ENCODE measurements at regions not wholly inside any gene's neighbourhood (a gene's known extent, or its start where the extent isn't known, plus 50 kb on each side); places are given as distances from the start of the nearest gene placed in this dataset.
"Not testable (repeated sequence)": the region's sequence is repeated elsewhere in the genome, so short reads cannot be mapped to it uniquely, and the experiment has no call there.

DNA sequence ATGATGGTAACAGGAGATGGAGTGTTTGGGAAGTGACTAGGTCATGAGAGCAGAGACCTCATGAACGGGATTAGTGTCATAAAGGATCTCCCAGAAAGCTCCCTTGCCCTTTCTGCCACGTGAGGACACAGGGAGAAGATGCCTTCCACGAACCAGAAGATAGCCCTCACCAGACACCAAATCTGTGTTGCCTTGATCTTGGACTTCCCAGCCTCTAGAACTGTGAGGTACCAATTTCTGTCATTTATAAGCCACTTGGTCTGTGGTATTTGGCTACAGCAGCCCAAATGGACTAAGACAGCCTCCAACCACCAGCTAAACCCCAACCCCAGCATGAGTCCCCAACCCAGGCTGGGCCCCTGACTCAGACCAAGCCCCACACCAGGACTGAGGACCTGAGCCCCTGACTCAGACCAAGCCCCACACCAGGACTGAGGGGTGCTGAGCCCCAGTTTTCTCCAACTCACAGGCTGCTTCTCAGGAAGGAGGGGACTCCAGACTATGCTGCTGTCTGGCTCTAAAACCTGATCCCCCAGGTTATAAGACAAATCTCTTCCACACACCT, 54.1 kb downstream of the PTPRS start:
- in situ Hi-C loops (cut with MboI; ENCODE audit: low pct_ligation_motif_present in 1 of 4, low pct_unique_long_range_greater_than_20kb in 1 of 4, low sequenced_read_pairs in 3 of 4), result no loop called here
- peaks cover 0 to 30% (median 9%) of the 10 kb centered on the region in 4 donors for H3K4me1 ChIP-seq
- H3K4me3 ChIP-seq, result no peak overlapping the region
- H3K9me3 ChIP-seq, result no peaks in the 10 kb centered on the region
- no peak for TF ChIP-seq POLR2A (IDR thresholded peaks at IDR 0.05)
- no peak for TF ChIP-seq EP300 (IDR thresholded peaks at IDR 0.05; ENCODE audit: low read depth)
- no peak for TF ChIP-seq CTCF (IDR thresholded peaks at IDR 0.05)
- no peak for TF ChIP-seq POLR2AphosphoS5 (IDR thresholded peaks at IDR 0.05)
- no peaks in the 10 kb centered on the region for H3K36me3 ChIP-seq
- 75% methylated on average over 3 of the region's 3 CpGs; no CpG with 5 or more reads in 1 of the 2 donors for WGBS, 2 donors (ENCODE audit: low coverage in 1 of 2)
- intact Hi-C loops (cut with DNase I; ENCODE audit: low total_unique reads), result no loop called here
- DNase-seq, result no peak
- no peak overlapping the region for H3K27ac ChIP-seq
- H3K27me3 ChIP-seq, result peaks cover 3% of the 10 kb centered on the region

- no peaks in the 10 kb centered on the region for H3K36me3 ChIP-seq
- 62 to 91% methylated on average over 3 to 15 of the region's 15 CpGs for WGBS, 2 donors (ENCODE audit: low coverage in 1 of 2)
- H3K27me3 ChIP-seq, result no peaks in the 10 kb centered on the region
- no peak for TF ChIP-seq POLR2A (IDR thresholded peaks at IDR 0.05)
- no peak for TF ChIP-seq EP300 (IDR thresholded peaks at IDR 0.05; ENCODE audit: low read depth)
- intact Hi-C loops (cut with DNase I; ENCODE audit: low total_unique reads), result no loop called here
- in situ Hi-C loops (cut with MboI; ENCODE audit: low pct_ligation_motif_present in 1 of 4, low pct_unique_long_range_greater_than_20kb in 1 of 4, low sequenced_read_pairs in 3 of 4), result no loop called here
- peaks cover 0 to 26% (median 3%) of the 10 kb centered on the region in 4 donors for H3K4me1 ChIP-seq
- DNase-seq, result no peak
- no peak overlapping the region for H3K4me3 ChIP-seq
- H3K9me3 ChIP-seq, result no peaks in the 10 kb centered on the region
- no peak overlapping the region for H3K27ac ChIP-seq
Measured at GRCh38 chr19:5285955-5286354, 54.7 kb downstream of the PTPRS start.

- intact Hi-C loops (cut with DNase I; ENCODE audit: low total_unique reads) (no loop called here), in situ Hi-C loops (cut with MboI; ENCODE audit: low pct_ligation_motif_present in 1 of 4, low pct_unique_long_range_greater_than_20kb in 1 of 4, low sequenced_read_pairs in 3 of 4) (no loop called here)
- Histone ChIP-seq H3K9me3 (no peaks in the 10 kb centered on the region), H3K4me3 (no peak overlapping the region), H3K27ac (no peak overlapping the region), H3K4me1 (peaks cover 0 to 20% (median 0%) of the 10 kb centered on the region in 4 donors), H3K27me3 (no peaks in the 10 kb centered on the region), H3K36me3 (no peaks in the 10 kb centered on the region)
- no peak for DNase-seq
- TF ChIP-seq POLR2AphosphoS5 (IDR thresholded peaks at IDR 0.05) (no peak), EP300 (IDR thresholded peaks at IDR 0.05; ENCODE audit: low read depth) (no peak), POLR2A (IDR thresholded peaks at IDR 0.05) (no peak), CTCF (IDR thresholded peaks at IDR 0.05) (no peak)
- WGBS, 2 donors (ENCODE audit: low coverage in 1 of 2), result 89 to 95% methylated on average over 3 to 6 of the region's 6 CpGs
Measured at GRCh38 chr19:5285311-5285710, 55.3 kb downstream of the PTPRS start.

GRCh38 chr19:5282901-5283300, 57.7 kb downstream of the PTPRS start:
- TF ChIP-seq EP300 (IDR thresholded peaks at IDR 0.05; ENCODE audit: low read depth) (no peak), POLR2A (IDR thresholded peaks at IDR 0.05) (no peak), POLR2AphosphoS5 (IDR thresholded peaks at IDR 0.05) (no peak), CTCF (IDR thresholded peaks at IDR 0.05) (no peak)
- Histone ChIP-seq H3K4me1 (peaks cover 0 to 2% (median 0%) of the 10 kb centered on the region in 4 donors), H3K4me3 (no peak overlapping the region), H3K9me3 (no peaks in the 10 kb centered on the region), H3K27me3 (no peaks in the 10 kb centered on the region), H3K27ac (peak overlapping the region in 3 of 4 donors; percentile 52 to 65 (median 53)), H3K36me3 (no peaks in the 10 kb centered on the region)
- no peak for DNase-seq
- intact Hi-C loops (cut with DNase I; ENCODE audit: low total_unique reads) (no loop called here), in situ Hi-C loops (cut with MboI; ENCODE audit: low pct_ligation_motif_present in 1 of 4, low pct_unique_long_range_greater_than_20kb in 1 of 4, low sequenced_read_pairs in 3 of 4) (no loop called here)
- WGBS, 2 donors (ENCODE audit: low coverage in 1 of 2), result 80% methylated on average over 1 to 9 of the region's 9 CpGs

DNA sequence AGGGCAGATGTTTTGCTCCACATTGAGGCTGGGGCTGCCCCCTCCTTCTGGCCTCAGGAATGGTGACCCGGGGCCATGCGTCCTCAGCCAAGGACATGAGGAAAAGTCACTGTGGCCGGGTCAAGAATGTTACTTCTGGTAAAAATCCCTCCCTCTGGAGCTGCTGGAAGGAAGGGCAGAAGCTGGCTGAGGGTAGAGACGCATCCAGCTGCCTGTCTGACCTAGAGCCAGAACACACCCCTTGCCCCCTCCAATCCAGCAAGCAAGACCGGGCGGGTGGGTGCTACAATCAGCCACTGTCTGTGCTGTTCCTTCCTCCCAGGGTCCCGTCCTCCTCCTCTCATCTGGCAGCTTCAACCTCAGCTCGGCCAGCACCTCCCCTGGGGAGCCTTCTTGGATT, 59.0 kb downstream of the PTPRS start:
- peak; percentile 22 for DNase-seq
- no peaks in the 10 kb centered on the region for H3K9me3 ChIP-seq
- H3K27ac ChIP-seq, result peak overlapping the region; percentile 25 to 70 (median 53)
- in situ Hi-C loops (cut with MboI; ENCODE audit: low pct_ligation_motif_present in 1 of 4, low pct_unique_long_range_greater_than_20kb in 1 of 4, low sequenced_read_pairs in 3 of 4) (no loop called here), intact Hi-C loops (cut with DNase I; ENCODE audit: low total_unique reads) (no loop called here)
- no peaks in the 10 kb centered on the region for H3K36me3 ChIP-seq
- no peaks in the 10 kb centered on the region for H3K27me3 ChIP-seq
- WGBS, 2 donors (ENCODE audit: low coverage in 1 of 2), result 55% methylated on average over 8 of the region's 8 CpGs; no CpG with 5 or more reads in 1 of the 2 donors
- peaks cover 0 to 2% (median 0%) of the 10 kb centered on the region in 4 donors for H3K4me1 ChIP-seq
- H3K4me3 ChIP-seq, result no peak overlapping the region
- TF ChIP-seq CTCF (IDR thresholded peaks at IDR 0.05) (no peak), POLR2A (IDR thresholded peaks at IDR 0.05) (no peak), POLR2AphosphoS5 (IDR thresholded peaks at IDR 0.05) (no peak), EP300 (IDR thresholded peaks at IDR 0.05; ENCODE audit: low read depth) (no peak)

GRCh38 chr19:5275668-5276067, 64.9 kb downstream of the PTPRS start:
- intact Hi-C loops (cut with DNase I; ENCODE audit: low total_unique reads); H3K9me3 ChIP-seq; DNase-seq; H3K4me3 ChIP-seq; H3K27me3 ChIP-seq; in situ Hi-C loops (cut with MboI; ENCODE audit: low pct_ligation_motif_present in 1 of 4, low pct_unique_long_range_greater_than_20kb in 1 of 4, low sequenced_read_pairs in 3 of 4); H3K36me3 ChIP-seq; H3K27ac ChIP-seq; H3K4me1 ChIP-seq: not testable (repeated sequence)
- 87% methylated on average over 4 of the region's 4 CpGs; no CpG with 5 or more reads in 1 of the 2 donors for WGBS, 2 donors (ENCODE audit: low coverage in 1 of 2)

All from transverse colon (tissue), 4 donors.